ENCODE measurements at regions not wholly inside any gene's neighbourhood (a gene's known extent, or its start where the extent isn't known, plus 50 kb on each side); places are given as distances from the start of the nearest gene placed in this dataset.
A peak's percentile ranks its signal among the peaks of the same experiment; 100 is the strongest.
"Not testable (repeated sequence)": the region's sequence is repeated elsewhere in the genome, so short reads cannot be mapped to it uniquely, and the experiment has no call there.

GRCh38 chr17:71500761-71501555 is 619.9 kb upstream of the SOX9 start:
- no peak for FAIRE-seq
- DNase-seq: no peak
- no peak overlapping the region for H3K27ac ChIP-seq (ENCODE audit: low read depth in 1 of 3, low read length in 2 of 3)
- peaks cover 0 to 3% (median 0%) of the 10 kb centered on the region in 3 donors for H3K27me3 ChIP-seq (ENCODE audit: control insufficient read depth in 3 of 3, insufficient read depth in 3 of 3, low read length in 3 of 3)
- no peaks in the 10 kb centered on the region for H3K4me1 ChIP-seq (ENCODE audit: control insufficient read depth in 3 of 3, insufficient read depth in 2 of 3, low read depth in 1 of 3, low read length in 2 of 3)
- H3K4me3 ChIP-seq (ENCODE audit: low read depth in 1 of 3, low read length in 3 of 3): no peak overlapping the region
- no peaks in the 10 kb centered on the region for H3K36me3 ChIP-seq (ENCODE audit: control insufficient read depth in 3 of 3, insufficient read depth in 2 of 3, low read depth in 1 of 3, low read length in 3 of 3)
- no peaks in the 10 kb centered on the region for H3K9me3 ChIP-seq (ENCODE audit: control insufficient read depth in 2 of 2, insufficient read depth in 1 of 2, low read depth in 1 of 2, low read length in 1 of 2)
- WGBS, 3 donors: 21 to 40% (median 30%) methylated on average over 3 of the region's 3 CpGs

GRCh38 chr17:71501711-71502110 is 619.1 kb upstream of the SOX9 start:
- FAIRE-seq: no peak
- H3K27me3 ChIP-seq (ENCODE audit: control insufficient read depth in 3 of 3, insufficient read depth in 3 of 3, low read length in 3 of 3): peaks cover 0 to 3% (median 0%) of the 10 kb centered on the region in 3 donors
- no peaks in the 10 kb centered on the region for H3K4me1 ChIP-seq (ENCODE audit: control insufficient read depth in 3 of 3, insufficient read depth in 2 of 3, low read depth in 1 of 3, low read length in 2 of 3)
- H3K4me3 ChIP-seq (ENCODE audit: low read depth in 1 of 3, low read length in 3 of 3): no peak overlapping the region
- no peaks in the 10 kb centered on the region for H3K9me3 ChIP-seq (ENCODE audit: control insufficient read depth in 2 of 2, insufficient read depth in 1 of 2, low read depth in 1 of 2, low read length in 1 of 2)
- DNase-seq: no peak
- no peak overlapping the region for H3K27ac ChIP-seq (ENCODE audit: low read depth in 1 of 3, low read length in 2 of 3)
- no peaks in the 10 kb centered on the region for H3K36me3 ChIP-seq (ENCODE audit: control insufficient read depth in 3 of 3, insufficient read depth in 2 of 3, low read depth in 1 of 3, low read length in 3 of 3)
- 91 to 98% (median 95%) methylated on average over 1 of the region's 1 CpG for WGBS, 3 donors

- FAIRE-seq (no peak), DNase-seq (no peak)
- 10 to 65% (median 34%) methylated on average over 1 of the region's 1 CpG for WGBS, 3 donors
- Histone ChIP-seq H3K27me3 (ENCODE audit: control insufficient read depth in 3 of 3, insufficient read depth in 3 of 3, low read length in 3 of 3) (peaks cover 0 to 3% (median 0%) of the 10 kb centered on the region in 3 donors), H3K4me3 (ENCODE audit: low read depth in 1 of 3, low read length in 3 of 3) (no peak overlapping the region), H3K36me3 (ENCODE audit: control insufficient read depth in 3 of 3, insufficient read depth in 2 of 3, low read depth in 1 of 3, low read length in 3 of 3) (no peaks in the 10 kb centered on the region), H3K27ac (ENCODE audit: low read depth in 1 of 3, low read length in 2 of 3) (no peak overlapping the region), H3K4me1 (ENCODE audit: control insufficient read depth in 3 of 3, insufficient read depth in 2 of 3, low read depth in 1 of 3, low read length in 2 of 3) (no peaks in the 10 kb centered on the region), H3K9me3 (ENCODE audit: control insufficient read depth in 2 of 2, insufficient read depth in 1 of 2, low read depth in 1 of 2, low read length in 1 of 2) (no peaks in the 10 kb centered on the region)
Measured at GRCh38 chr17:71502443-71502842, 618.4 kb upstream of the SOX9 start.

DNA sequence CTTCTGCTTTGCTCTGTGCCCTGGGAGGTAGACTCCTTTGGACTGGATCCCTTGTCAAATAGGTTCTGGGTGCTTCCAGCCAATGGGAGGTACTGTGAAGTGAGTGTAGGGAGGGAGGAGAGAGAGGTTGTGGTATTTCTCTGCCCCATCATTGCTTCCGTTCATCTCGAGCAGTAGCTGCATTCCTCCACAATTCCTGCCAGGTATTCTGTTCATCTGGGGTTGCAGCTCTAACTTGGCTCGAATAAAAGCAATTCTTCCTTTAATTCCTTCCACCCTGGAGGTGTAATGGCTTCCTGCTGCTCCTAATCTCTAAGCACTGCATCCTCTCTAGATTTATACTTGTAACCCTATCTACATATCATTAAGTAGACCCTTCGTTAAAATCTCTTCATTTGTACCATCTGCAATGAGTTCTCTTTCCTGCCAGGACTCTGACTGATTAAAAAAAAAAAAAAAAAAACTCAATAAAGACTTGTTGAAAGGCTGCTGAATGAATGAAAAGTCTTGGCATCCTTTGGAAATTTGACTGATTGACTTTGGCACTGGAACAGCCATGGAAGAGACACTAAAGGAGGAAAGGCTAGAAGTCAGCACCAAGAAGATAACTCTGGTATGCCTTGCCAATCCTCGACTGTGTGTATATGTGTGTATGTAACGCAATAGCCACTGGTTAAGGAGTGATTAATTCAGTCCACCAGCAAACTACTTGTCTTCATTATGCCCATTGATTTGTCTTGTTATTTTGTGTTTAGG is 616.9 kb upstream of the SOX9 start:
- no peaks in the 10 kb centered on the region for H3K9me3 ChIP-seq (ENCODE audit: control insufficient read depth in 2 of 2, insufficient read depth in 1 of 2, low read depth in 1 of 2, low read length in 1 of 2)
- peaks cover 0 to 3% (median 0%) of the 10 kb centered on the region in 3 donors for H3K27me3 ChIP-seq (ENCODE audit: control insufficient read depth in 3 of 3, insufficient read depth in 3 of 3, low read length in 3 of 3)
- H3K27ac ChIP-seq (ENCODE audit: low read depth in 1 of 3, low read length in 2 of 3): no peak overlapping the region
- no peaks in the 10 kb centered on the region for H3K4me1 ChIP-seq (ENCODE audit: control insufficient read depth in 3 of 3, insufficient read depth in 2 of 3, low read depth in 1 of 3, low read length in 2 of 3)
- no peaks in the 10 kb centered on the region for H3K36me3 ChIP-seq (ENCODE audit: control insufficient read depth in 3 of 3, insufficient read depth in 2 of 3, low read depth in 1 of 3, low read length in 3 of 3)
- no peak overlapping the region for H3K4me3 ChIP-seq (ENCODE audit: low read depth in 1 of 3, low read length in 3 of 3)
- DNase-seq: no peak
- 62 to 73% (median 71%) methylated on average over 6 of the region's 6 CpGs for WGBS, 3 donors
- no peak for FAIRE-seq

DNA sequence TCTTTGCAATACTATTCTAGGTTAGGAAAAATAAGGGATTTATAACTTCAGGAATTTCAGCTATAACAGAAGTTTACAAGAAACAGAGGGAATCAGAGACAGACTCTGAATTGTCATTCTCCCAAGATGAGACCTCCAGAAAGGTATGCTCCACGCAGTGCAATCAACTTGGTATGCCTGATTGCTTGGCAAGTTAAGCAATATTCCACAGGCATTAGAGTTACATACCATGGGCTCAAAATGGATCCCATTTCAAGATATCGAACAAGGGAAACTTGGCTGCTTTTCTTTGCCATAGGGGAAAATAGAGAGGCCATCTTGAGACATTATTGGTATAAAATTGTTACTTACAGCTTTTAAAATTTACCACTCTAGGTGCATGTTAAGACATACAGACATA is 615.6 kb upstream of the SOX9 start:
- peaks cover 0 to 3% (median 0%) of the 10 kb centered on the region in 3 donors for H3K27me3 ChIP-seq (ENCODE audit: control insufficient read depth in 3 of 3, insufficient read depth in 3 of 3, low read length in 3 of 3)
- no peaks in the 10 kb centered on the region for H3K36me3 ChIP-seq (ENCODE audit: control insufficient read depth in 3 of 3, insufficient read depth in 2 of 3, low read depth in 1 of 3, low read length in 3 of 3)
- FAIRE-seq: no peak
- H3K9me3 ChIP-seq (ENCODE audit: control insufficient read depth in 2 of 2, insufficient read depth in 1 of 2, low read depth in 1 of 2, low read length in 1 of 2): no peaks in the 10 kb centered on the region
- H3K4me1 ChIP-seq (ENCODE audit: control insufficient read depth in 3 of 3, insufficient read depth in 2 of 3, low read depth in 1 of 3, low read length in 2 of 3): no peaks in the 10 kb centered on the region
- no peak overlapping the region for H3K4me3 ChIP-seq (ENCODE audit: low read depth in 1 of 3, low read length in 3 of 3)
- 80 to 89% (median 83%) methylated on average over 2 of the region's 2 CpGs for WGBS, 3 donors
- no peak for DNase-seq
- no peak overlapping the region for H3K27ac ChIP-seq (ENCODE audit: low read depth in 1 of 3, low read length in 2 of 3)

GRCh38 chr17:71505981-71506380 is 614.8 kb upstream of the SOX9 start:
- H3K36me3 ChIP-seq (ENCODE audit: control insufficient read depth in 3 of 3, insufficient read depth in 2 of 3, low read depth in 1 of 3, low read length in 3 of 3): no peaks in the 10 kb centered on the region
- H3K4me3 ChIP-seq (ENCODE audit: low read depth in 1 of 3, low read length in 3 of 3): no peak overlapping the region
- no peaks in the 10 kb centered on the region for H3K9me3 ChIP-seq (ENCODE audit: control insufficient read depth in 2 of 2, insufficient read depth in 1 of 2, low read depth in 1 of 2, low read length in 1 of 2)
- no peaks in the 10 kb centered on the region for H3K4me1 ChIP-seq (ENCODE audit: control insufficient read depth in 3 of 3, insufficient read depth in 2 of 3, low read depth in 1 of 3, low read length in 2 of 3)
- DNase-seq (no peak), FAIRE-seq (no peak)
- peaks cover 0 to 3% (median 0%) of the 10 kb centered on the region in 3 donors for H3K27me3 ChIP-seq (ENCODE audit: control insufficient read depth in 3 of 3, insufficient read depth in 3 of 3, low read length in 3 of 3)
- H3K27ac ChIP-seq (ENCODE audit: low read depth in 1 of 3, low read length in 2 of 3): no peak overlapping the region
- WGBS, 3 donors: 76 to 86% (median 81%) methylated on average over 6 of the region's 6 CpGs

DNA sequence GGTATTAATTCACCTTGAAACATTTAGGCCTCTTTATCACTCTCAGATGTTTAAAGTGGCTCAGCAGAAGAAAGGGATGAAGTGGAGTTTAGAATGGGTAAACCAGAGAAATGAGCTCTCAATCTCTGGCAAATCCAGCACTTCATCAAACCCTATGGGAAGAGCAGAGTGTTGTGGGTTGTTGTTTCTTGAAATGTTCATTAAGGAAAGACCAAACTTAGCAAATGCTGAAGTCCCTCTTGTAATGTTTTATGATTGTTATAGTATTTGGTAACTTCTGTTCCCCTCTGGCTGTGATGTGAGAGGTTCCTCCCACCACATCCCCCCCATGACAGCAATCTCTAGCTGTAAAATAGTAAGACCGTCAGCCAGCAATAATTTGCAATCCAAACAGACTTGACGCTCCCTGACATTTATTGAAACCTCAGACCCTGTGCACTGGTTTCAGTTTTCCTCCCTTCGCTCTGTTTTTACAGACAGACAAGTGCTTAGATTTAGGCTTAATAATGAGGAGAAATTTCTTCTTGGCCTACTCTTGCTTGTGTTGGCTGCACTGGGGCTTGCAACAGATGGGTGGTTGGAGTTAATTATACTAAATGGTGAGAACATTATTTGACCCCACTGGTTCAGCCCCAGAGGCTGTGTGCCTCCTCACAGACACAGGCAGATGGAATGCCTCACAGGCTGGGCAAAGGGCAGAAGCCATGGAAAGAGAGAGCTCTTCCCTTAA is 609.4 kb upstream of the SOX9 start:
- DNase-seq: peak; percentile 36 to 63
- Histone ChIP-seq H3K27me3 (ENCODE audit: control insufficient read depth in 3 of 3, insufficient read depth in 3 of 3, low read length in 3 of 3) (no peaks in the 10 kb centered on the region), H3K9me3 (ENCODE audit: control insufficient read depth in 2 of 2, insufficient read depth in 1 of 2, low read depth in 1 of 2, low read length in 1 of 2) (no peaks in the 10 kb centered on the region), H3K4me3 (ENCODE audit: low read depth in 1 of 3, low read length in 3 of 3) (no peak overlapping the region), H3K36me3 (ENCODE audit: control insufficient read depth in 3 of 3, insufficient read depth in 2 of 3, low read depth in 1 of 3, low read length in 3 of 3) (no peaks in the 10 kb centered on the region), H3K4me1 (ENCODE audit: control insufficient read depth in 3 of 3, insufficient read depth in 2 of 3, low read depth in 1 of 3, low read length in 2 of 3) (no peaks in the 10 kb centered on the region), H3K27ac (ENCODE audit: low read depth in 1 of 3, low read length in 2 of 3) (no peak overlapping the region)
- 31 to 50% (median 48%) methylated on average over 3 of the region's 3 CpGs for WGBS, 3 donors
- no peak for FAIRE-seq

GRCh38 chr17:71513725-71514124 is 607.1 kb upstream of the SOX9 start:
- H3K4me1 ChIP-seq (ENCODE audit: control insufficient read depth in 3 of 3, insufficient read depth in 2 of 3, low read depth in 1 of 3, low read length in 2 of 3); H3K27ac ChIP-seq (ENCODE audit: low read depth in 1 of 3, low read length in 2 of 3); H3K36me3 ChIP-seq (ENCODE audit: control insufficient read depth in 3 of 3, insufficient read depth in 2 of 3, low read depth in 1 of 3, low read length in 3 of 3); H3K27me3 ChIP-seq (ENCODE audit: control insufficient read depth in 3 of 3, insufficient read depth in 3 of 3, low read length in 3 of 3); H3K9me3 ChIP-seq (ENCODE audit: control insufficient read depth in 2 of 2, insufficient read depth in 1 of 2, low read depth in 1 of 2, low read length in 1 of 2); H3K4me3 ChIP-seq (ENCODE audit: low read depth in 1 of 3, low read length in 3 of 3); FAIRE-seq; DNase-seq: not testable (repeated sequence)
- 89 to 95% (median 92%) methylated on average over 2 of the region's 2 CpGs for WGBS, 3 donors
